A172 (cell line): ENCODE measurements at regions not wholly inside any gene's neighbourhood (a gene's known extent, or its start where the extent isn't known, plus 50 kb on each side); places are given as distances from the start of the nearest gene placed in this dataset.

ENCODE experiments used
- DNase-seq: peaks from one replicate; pipeline ENCODE4 v3.0.0-alpha.2; 2015; ENCODE audit warnings: low spot score

DNA sequence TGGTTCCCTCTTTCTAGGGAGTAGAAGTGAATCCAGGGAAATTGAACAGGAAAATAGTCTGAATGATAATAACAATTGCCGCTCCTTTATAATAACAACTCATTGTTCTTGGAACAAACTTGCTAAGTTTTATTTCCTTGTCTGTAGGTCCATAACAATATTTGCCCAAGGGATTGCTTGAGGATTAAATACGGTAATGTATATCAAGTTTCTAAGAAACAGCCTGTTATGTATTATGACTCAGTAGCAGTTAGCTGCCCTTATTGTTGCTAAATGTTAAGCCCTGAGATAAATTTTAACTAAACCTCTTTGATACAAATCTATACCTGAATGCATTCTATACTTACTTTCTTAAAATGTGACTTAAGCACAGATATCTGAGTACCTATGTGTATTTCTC is 215.9 kb upstream of the AADAT start:
- no peak for DNase-seq

DNA sequence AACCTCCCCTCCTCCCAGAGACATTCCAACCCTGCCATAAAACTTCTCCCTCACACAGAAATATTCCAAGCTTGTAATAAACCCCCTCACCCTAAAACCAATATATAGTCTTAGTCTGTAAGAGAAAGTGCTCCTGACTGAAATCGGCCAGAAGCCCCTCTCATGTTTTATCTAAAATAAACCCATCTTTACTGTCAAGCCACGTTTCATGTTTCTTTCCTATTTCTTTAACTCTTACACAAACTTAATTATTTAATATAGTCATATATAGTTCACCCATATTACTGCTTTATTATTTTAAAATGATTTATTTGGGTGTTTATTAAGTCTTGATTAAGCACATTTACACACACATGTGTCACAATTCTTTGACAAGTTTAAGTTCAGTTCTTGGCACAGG is 191.3 kb upstream of the AADAT start:
- no peak for DNase-seq

GRCh38 chr4:170278460-170278859 is 188.7 kb upstream of the AADAT start:
- DNase-seq: no peak

GRCh38 chr4:170274616-170275015 is 184.9 kb upstream of the AADAT start:
- no peak for DNase-seq

DNA sequence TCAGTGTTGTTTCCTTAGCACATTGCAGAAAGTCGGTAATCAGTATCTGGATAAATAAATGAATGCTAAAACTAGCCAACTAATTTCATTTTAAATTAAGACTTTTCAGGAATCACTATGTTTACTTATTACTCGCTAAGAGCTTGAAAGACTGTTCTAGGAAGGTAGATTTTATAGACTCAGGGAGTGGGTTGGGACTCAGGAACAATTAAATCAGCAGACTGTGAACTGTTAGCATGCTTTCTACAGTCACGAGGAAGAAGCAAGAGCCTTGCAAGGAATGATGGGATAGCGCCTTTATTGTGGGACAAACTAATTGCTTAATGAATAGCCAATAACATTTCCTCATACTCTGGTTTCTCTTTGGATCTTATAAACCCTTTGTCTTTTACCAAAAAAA is 183.2 kb upstream of the AADAT start:
- DNase-seq: no peak

DNA sequence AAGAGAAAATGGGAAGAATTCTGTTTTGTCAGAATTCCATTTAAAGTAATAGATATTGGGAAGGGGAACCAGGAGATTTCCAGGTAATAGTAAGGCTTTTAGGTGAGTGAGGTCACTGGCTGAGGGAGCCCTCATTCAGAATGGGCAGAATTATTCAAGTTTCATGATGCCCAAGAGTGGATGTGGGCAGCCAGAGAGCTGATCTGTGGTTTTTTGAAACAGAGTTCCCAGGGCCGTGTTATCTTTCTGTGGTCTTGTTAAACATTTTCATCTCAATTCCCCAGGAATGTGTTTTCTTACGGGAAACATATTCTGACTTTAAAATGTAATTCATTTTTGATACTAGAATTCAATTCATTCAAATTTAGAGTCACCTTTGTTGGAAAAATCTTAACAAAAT is 182.0 kb upstream of the AADAT start:
- DNase-seq: peak; percentile 46

DNA sequence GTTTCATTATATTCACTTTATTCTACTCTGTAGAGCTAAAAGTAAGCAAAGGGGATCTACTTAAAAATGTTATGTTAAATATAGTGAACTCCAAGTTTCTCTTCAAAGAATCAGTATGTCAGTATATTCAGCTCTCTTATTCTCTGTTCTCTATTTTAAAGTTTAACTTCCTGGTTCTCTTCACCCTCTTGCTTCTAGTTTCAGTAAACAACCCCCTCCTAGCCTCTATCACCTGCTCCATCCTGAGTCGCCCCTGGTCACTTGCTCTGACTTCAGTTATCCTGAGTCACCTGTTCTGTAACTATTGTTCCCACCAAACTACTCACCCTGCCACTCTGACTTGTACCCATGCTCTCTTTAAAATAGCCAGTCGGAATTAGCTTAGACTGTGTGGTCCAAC is 180.9 kb upstream of the AADAT start:
- no peak for DNase-seq

DNA sequence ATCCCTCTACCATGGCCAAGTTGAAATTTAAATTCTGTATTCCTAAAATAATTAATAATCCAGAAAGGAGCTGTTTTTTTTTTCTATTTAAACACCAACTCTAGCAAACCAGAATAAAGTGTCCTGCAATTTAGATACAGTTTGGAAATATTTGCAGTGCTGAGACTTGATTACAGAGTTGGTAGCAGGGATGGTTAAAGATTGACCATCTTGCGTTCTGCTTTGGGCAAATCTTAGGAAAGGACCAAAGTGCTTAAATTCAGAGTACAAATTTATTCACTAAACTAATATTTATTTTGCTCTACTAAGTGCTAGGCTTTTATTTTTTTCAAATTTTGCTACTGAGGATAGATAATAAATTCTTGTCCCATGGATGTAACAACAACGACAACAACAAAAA is 180.2 kb upstream of the AADAT start:
- no peak for DNase-seq

- peak; percentile 94 for DNase-seq
Observed at GRCh38 chr4:170259631-170260153, 169.9 kb upstream of the AADAT start.

DNA sequence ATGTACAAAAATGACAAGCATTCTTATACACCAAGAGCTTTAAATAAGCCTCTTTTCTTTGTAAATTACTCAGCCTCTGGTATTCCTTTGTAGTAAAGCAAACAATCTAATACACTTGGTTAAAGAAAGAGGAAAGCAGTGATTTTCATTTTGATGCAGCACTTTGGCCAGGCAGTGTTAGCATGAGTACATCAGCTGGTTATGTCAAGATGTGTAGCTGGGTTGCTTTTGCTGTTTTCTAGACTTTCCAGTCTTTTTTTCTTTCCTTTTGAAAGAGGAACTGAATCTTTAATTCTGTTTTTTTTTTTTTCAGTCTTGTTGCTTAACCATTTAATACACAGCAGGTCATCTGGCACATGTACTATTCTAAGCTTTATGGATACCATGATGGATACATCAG is 167.1 kb upstream of the AADAT start:
- DNase-seq: no peak

DNA sequence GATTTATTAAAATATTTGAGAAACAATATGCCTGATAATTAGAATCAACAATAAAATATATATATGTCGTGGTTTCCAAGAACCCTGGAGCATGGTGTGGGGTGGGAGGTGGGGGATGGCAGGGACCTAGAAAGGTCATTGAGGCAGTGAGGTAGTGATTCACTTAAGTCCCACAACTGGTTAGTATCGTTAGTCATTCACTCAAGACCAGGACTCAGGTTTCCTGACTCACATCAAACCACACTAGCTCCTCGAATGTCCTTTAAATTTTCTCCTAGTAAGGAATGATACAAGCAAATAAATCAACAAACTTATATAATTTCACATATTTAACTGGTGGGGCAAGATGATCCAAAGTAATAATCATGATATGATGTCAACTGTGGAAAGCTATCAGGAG is 158.8 kb upstream of the AADAT start:
- DNase-seq: no peak

DNA sequence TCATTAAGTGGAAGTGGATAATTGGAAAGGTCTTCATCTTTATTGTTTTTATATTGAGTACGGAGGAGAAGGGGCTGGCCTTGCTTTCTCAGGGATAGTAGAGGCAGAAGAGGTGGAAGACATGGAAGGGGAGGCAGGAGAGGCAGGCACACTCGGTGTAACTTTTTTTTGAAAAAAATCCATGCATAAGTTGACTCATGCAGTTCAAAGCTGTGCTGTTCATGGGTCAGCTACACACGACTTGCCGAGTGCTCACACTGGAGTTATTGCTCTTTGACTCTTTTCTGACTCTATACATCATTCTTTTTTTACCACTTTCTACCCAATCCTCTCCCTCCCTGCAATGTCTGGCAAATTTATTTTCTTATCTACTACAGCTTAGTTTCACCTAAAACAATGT is 158.3 kb upstream of the AADAT start:
- no peak for DNase-seq

DNA sequence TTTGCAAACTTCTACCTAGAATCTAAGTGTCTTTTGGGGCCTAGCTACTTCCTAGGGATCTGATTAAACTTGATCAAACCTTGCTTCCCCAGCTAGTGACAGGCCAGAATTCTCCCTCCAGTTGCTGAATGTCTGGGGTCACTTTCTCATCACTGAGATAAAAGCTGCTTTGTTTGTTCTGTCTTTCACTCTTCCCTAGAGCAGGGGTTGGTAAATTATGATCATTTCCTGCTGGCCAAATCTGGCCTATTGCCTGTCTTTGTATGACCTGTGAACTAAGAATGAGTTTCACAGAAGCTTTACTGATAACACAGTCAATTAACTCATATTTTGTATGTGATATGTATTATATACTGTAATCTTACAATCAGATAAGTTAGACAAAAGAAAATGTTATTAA is 157.8 kb upstream of the AADAT start:
- no peak for DNase-seq

- DNase-seq: peak; percentile 14
Observed at GRCh38 chr4:170243662-170244288, 154.0 kb upstream of the AADAT start.

- DNase-seq: no peak
Observed at GRCh38 chr4:170242471-170242870, 152.7 kb upstream of the AADAT start.

DNA sequence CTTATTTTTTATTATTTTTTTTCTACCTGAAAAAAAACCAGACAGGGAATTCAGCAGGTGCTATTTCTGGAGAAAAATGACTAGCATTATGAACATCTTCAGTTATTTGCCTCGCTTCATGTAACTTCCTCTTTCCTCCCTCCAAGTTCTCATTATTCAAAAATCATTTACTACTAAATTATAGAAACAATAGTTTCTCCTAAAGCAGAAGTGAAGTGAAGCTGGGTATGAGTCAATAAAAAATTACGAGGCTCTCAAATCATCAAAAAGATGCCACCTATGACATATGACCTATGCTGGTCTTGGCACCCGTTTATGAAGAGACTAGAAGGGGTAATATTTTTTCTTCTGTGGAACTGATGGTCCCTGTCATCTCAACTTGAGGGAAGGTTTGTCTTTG is 145.0 kb upstream of the AADAT start:
- DNase-seq: no peak

DNA sequence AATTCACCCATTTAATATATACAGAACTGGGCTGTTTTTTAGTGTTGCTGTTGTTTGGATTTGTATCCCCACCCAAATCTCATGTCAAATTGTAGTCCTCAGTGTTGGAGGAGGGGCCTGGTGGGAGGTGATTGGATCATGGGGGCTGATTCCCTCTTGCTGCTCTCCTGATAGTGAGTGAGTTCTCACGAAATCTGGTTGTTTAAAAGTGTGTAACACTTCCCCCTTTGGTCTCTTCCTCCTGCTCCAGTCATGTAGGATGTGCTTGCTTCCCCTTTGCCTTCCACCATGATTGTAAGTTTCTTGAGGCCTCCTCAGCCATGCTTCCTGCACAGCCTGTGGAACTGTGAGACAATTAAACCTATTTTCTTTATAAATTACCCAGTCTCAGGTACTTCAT is 141.6 kb upstream of the AADAT start:
- DNase-seq: no peak

DNA sequence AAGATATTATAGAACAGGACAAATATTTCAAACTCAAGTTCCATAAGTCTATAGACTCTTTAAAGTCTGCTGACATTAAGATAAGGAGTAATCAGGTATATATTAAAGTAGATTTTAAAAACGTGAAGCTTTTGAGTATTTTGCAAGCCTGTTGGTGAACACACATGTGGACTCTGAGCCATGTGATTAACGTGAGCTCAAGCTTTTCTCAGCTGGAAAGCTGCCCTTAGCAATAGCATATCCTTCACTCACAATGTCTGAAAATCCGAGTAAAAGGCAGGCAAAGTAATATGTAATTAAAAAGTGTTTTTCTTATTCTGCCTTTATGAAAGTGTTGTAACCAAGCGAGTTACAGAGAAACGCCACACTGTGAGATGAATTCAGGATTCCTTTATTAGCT is 140.5 kb upstream of the AADAT start:
- DNase-seq: no peak

DNA sequence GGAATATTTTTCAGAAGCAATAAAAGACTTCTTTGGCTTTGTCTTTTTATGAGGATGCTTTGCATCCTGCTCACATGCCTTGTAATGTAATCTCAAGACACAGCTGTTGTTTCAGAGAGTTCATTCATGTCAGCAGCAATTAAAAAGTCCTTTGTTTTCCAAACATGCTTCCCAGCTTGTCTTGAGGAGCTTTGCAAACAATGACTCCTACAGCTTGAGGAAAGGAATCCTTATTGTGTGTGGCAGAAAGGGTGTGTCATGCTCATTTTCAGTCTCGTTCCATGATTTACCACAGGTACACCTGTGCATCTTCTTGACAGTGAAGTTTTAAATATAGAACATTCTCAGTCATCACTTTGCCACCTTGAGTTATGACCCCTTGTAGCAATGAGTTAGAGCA is 139.2 kb upstream of the AADAT start:
- DNase-seq: no peak

- no peak for DNase-seq
Observed at GRCh38 chr4:170227928-170228327, 138.2 kb upstream of the AADAT start.

DNA sequence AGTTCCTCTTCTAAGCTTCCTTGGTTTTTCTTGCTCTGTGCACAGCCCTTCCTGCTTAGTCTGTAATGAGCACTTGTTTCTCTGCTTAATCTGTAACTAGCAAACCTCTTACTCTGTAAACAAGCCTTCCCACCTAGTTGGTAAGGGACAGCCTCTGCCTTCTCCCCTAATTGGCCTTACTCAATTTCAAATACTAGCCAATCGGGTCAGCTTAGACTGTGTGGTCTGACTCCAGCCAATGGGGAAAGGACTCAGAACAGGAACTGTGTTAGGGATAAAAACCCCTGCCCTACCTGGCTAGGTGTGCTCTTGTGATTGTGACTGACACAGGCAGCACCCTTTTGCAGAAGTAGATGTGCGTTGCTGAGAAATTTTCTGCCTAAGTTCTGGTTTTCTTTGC is 136.5 kb upstream of the AADAT start:
- no peak for DNase-seq

GRCh38 chr4:170214731-170215130 is 125.0 kb upstream of the AADAT start:
- DNase-seq: no peak

- DNase-seq: no peak
Observed at GRCh38 chr4:170214101-170214500, 124.3 kb upstream of the AADAT start.

DNA sequence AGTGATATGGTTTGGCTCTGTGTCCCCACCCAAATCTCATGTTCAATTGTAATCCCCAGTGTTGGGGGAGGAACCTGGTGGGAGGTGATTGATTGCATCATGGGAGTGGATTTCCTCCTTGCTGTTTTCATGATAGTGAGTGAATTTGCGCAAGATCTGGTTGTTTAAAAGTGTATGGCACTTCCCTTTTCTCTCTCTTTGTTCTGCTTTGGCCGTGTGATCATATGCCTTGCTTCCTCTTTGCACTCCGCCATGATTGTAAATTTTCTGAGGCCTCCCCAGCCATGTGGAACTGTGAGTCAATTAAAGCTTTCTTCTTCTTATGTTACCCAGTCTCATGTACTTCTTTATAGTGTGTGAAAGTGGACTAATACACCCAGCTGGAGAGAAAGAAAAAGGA is 113.0 kb upstream of the AADAT start:
- no peak for DNase-seq
